GM19463 (cell line): ENCODE measurements at regions not wholly inside any gene's neighbourhood (a gene's known extent, or its start where the extent isn't known, plus 50 kb on each side); places are given as distances from the start of the nearest gene placed in this dataset.

Source experiments
- ATAC-seq: cut with Tn5 transposase; IDR thresholded peaks from one replicate; pipeline ENCODE4 v1.9.1; 2021; ENCODE audit warnings: mild to moderate bottlenecking, moderate library complexity; ENCODE audit not compliant: unreplicated experiment

GRCh38 chr13:61485128-61485765 lies 69.6 kb upstream of the PCDH20 start:
- no peak for ATAC-seq

GRCh38 chr13:61477619-61478018 lies 62.0 kb upstream of the PCDH20 start:
- ATAC-seq = no peak

GRCh38 chr13:61470786-61471185 lies 55.1 kb upstream of the PCDH20 start:
- ATAC-seq = no peak

GRCh38 chr13:61466280-61466679 lies 50.6 kb upstream of the PCDH20 start:
- ATAC-seq = no peak
